Endodermal cell (in vitro differentiated cells): ENCODE measurements at regions not wholly inside any gene's neighbourhood (a gene's known extent, or its start where the extent isn't known, plus 50 kb on each side); places are given as distances from the start of the nearest gene placed in this dataset.
"Not testable (repeated sequence)": the region's sequence is repeated elsewhere in the genome, so short reads cannot be mapped to it uniquely, and the experiment has no call there.

Experiments used
- DNase-seq: peaks from one replicate; pipeline ENCODE4 v3.0.0-alpha.2; 2017
- H3K27ac ChIP-seq: 2 replicates; pipeline ENCODE4 v1.5.1; 2013; ENCODE audit warnings: mild to moderate bottlenecking, low read depth, low read length, moderate library complexity
- H3K27me3 ChIP-seq: 2 replicates; pipeline ENCODE4 v1.6.1; 2013; ENCODE audit warnings: mild to moderate bottlenecking, low read length, moderate library complexity; ENCODE audit not compliant: insufficient read depth, control insufficient read depth, poor library complexity, severe bottlenecking
- H3K36me3 ChIP-seq: 2 replicates; pipeline ENCODE4 v1.7.0; 2013; ENCODE audit warnings: mild to moderate bottlenecking, low read length, moderate library complexity; ENCODE audit not compliant: control insufficient read depth, insufficient read depth
- H3K4me1 ChIP-seq: one replicate; pipeline ENCODE4 v1.7.0; 2013; ENCODE audit warnings: low read length; ENCODE audit not compliant: control insufficient read depth, insufficient read depth
- H3K4me3 ChIP-seq: 2 replicates; pipeline ENCODE4 v1.5.1; 2013; ENCODE audit warnings: mild to moderate bottlenecking, low read length, moderate library complexity
- H3K9ac ChIP-seq: 2 replicates; pipeline ENCODE4 v1.6.1; 2013; ENCODE audit warnings: mild to moderate bottlenecking, low read length, moderate library complexity; ENCODE audit not compliant: poor library complexity, severe bottlenecking; ENCODE audit errors: extremely low read depth
- H3K9me3 ChIP-seq: 2 replicates; pipeline ENCODE4 v1.6.1; 2013; ENCODE audit warnings: mild to moderate bottlenecking, low read length, moderate library complexity; ENCODE audit not compliant: control insufficient read depth
- H3K27ac Mint-ChIP-seq: 2 replicates; pipeline ENCODE4 v1.8.0; 2020; ENCODE audit warnings: mixed read lengths
- H3K27me3 Mint-ChIP-seq: 2 replicates; pipeline ENCODE4 v1.8.0; 2021; ENCODE audit warnings: mild to moderate bottlenecking, mixed read lengths; ENCODE audit not compliant: insufficient read depth
- H3K36me3 Mint-ChIP-seq: 2 replicates; pipeline ENCODE4 v1.8.0; 2020; ENCODE audit warnings: low read depth, mixed read lengths
- H3K4me1 Mint-ChIP-seq: 2 replicates; pipeline ENCODE4 v1.8.0; 2020; ENCODE audit warnings: mixed read lengths
- H3K4me3 Mint-ChIP-seq: 2 replicates; pipeline ENCODE4 v1.8.0; 2020; ENCODE audit warnings: mild to moderate bottlenecking, moderate library complexity, mixed read lengths
- H3K9me3 Mint-ChIP-seq: 2 replicates; pipeline ENCODE4 v1.8.0; 2020; ENCODE audit warnings: mild to moderate bottlenecking, mixed read lengths
- CTCF ChIP-seq: fragments of 200-600 bp; sonication (generic); conservative IDR thresholded peaks from 2 replicates; pipeline ENCODE4 v1.5.0; 2021; ENCODE audit warnings: antibody characterized with exemption, mild to moderate bottlenecking
- WGBS, 2 experiments: methylation state at CpG; one replicate each; pipeline versions ENCODE4 v1.1.5 to v1.1.7; 2013; ENCODE audit warnings: missing lambda C conversion rate in 2 of 2, mixed read lengths in 1 of 2; ENCODE audit not compliant: insufficient coverage in 1 of 2, insufficient read length in 1 of 2; 5-methylcytosine and 5-hydroxymethylcytosine counted together

GRCh38 chr4:126907389-126907788, 725.4 kb upstream of the INTU start:
- no peak for DNase-seq
- H3K4me1 Mint-ChIP-seq: no peaks in the 10 kb centered on the region
- H3K9me3 ChIP-seq: no peaks in the 10 kb centered on the region
- no peaks in the 10 kb centered on the region for H3K36me3 ChIP-seq
- no peaks in the 10 kb centered on the region for H3K36me3 Mint-ChIP-seq
- H3K27me3 Mint-ChIP-seq: no peaks in the 10 kb centered on the region
- no peak overlapping the region for H3K27ac ChIP-seq
- no peaks in the 10 kb centered on the region for H3K27me3 ChIP-seq
- no peak for TF ChIP-seq CTCF
- no peak overlapping the region for H3K9ac ChIP-seq
- no peaks in the 10 kb centered on the region for H3K4me1 ChIP-seq
- no peak overlapping the region for H3K4me3 ChIP-seq
- H3K9me3 Mint-ChIP-seq: no peaks in the 10 kb centered on the region
- no peak overlapping the region for H3K4me3 Mint-ChIP-seq
- no CpG with 5 or more reads among the region's 1 CpG for WGBS, 2 experiments
- no peak overlapping the region for H3K27ac Mint-ChIP-seq

GRCh38 chr4:126916049-126916625, 716.6 kb upstream of the INTU start:
- Mint-ChIP-seq H3K36me3 (no peaks in the 10 kb centered on the region), H3K4me3 (no peak overlapping the region), H3K4me1 (no peaks in the 10 kb centered on the region), H3K27me3 (no peaks in the 10 kb centered on the region), H3K9me3 (no peaks in the 10 kb centered on the region), H3K27ac (no peak overlapping the region)
- H3K4me1 ChIP-seq: no peaks in the 10 kb centered on the region
- no peak for DNase-seq
- no peaks in the 10 kb centered on the region for H3K36me3 ChIP-seq
- H3K27ac ChIP-seq: no peak overlapping the region
- 78 to 88% methylated on average over 1 to 3 of the region's 3 CpGs for WGBS, 2 experiments
- no peaks in the 10 kb centered on the region for H3K27me3 ChIP-seq
- H3K9ac ChIP-seq: no peak overlapping the region
- H3K9me3 ChIP-seq: no peaks in the 10 kb centered on the region
- TF ChIP-seq CTCF: no peak
- no peak overlapping the region for H3K4me3 ChIP-seq

- Histone ChIP-seq H3K9me3 (no peaks in the 10 kb centered on the region), H3K4me1 (no peaks in the 10 kb centered on the region), H3K9ac (no peak overlapping the region), H3K27ac (no peak overlapping the region), H3K36me3 (no peaks in the 10 kb centered on the region), H3K27me3 (no peaks in the 10 kb centered on the region), H3K4me3 (no peak overlapping the region)
- WGBS, 2 experiments: 93 to 94% methylated on average over 7 to 10 of the region's 10 CpGs
- Mint-ChIP-seq H3K27me3 (no peaks in the 10 kb centered on the region), H3K9me3 (no peaks in the 10 kb centered on the region), H3K27ac (no peak overlapping the region), H3K4me3 (no peak overlapping the region), H3K36me3 (no peaks in the 10 kb centered on the region), H3K4me1 (no peaks in the 10 kb centered on the region)
- TF ChIP-seq CTCF: no peak
- no peak for DNase-seq
These were observed 716.1 kb upstream of the INTU start for GRCh38 chr4:126916626-126917140.

GRCh38 chr4:126922328-126922938, 710.3 kb upstream of the INTU start:
- 94 to 100% methylated on average over 2 to 3 of the region's 3 CpGs for WGBS, 2 experiments
- not testable (repeated sequence) for H3K4me3 Mint-ChIP-seq, H3K9ac ChIP-seq, H3K27me3 Mint-ChIP-seq, H3K4me3 ChIP-seq, H3K36me3 ChIP-seq, H3K27ac ChIP-seq, H3K4me1 ChIP-seq, H3K9me3 ChIP-seq, H3K4me1 Mint-ChIP-seq, H3K27ac Mint-ChIP-seq, H3K27me3 ChIP-seq, DNase-seq, H3K36me3 Mint-ChIP-seq
- H3K9me3 Mint-ChIP-seq: peaks cover 20% of the 10 kb centered on the region
